ENCODE measurements at regions not wholly inside any gene's neighbourhood (a gene's known extent, or its start where the extent isn't known, plus 50 kb on each side); places are given as distances from the start of the nearest gene placed in this dataset.

DNA sequence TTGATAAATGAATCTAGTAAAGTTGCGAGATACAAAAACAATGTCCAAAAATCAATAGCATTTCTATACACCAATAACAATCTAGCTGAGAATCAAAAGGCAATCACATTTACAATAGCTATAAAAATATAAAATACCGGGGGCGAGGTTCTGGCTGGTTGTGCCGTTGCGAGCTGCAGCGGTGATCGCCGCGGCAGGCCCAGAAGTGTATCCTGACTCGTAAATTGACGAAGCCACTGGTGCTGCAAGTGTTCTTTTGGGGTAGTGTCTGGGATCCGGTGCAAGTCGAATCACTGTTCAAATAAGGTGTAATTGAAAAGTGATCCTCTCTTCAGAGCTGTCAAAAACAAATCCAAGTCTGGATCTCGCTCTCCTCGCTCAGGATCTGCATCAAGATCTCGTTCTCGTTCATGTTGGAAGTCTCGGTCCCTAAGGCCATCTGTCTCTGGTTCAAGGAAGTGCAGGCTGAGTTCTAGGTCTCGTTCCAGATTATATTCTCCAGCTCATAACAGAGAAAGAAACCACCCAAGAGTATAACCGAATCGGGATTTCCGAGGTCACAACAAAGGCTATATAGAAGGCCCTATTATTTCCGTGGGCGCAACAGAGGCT, 80.1 kb upstream of the STT3B start:
- no peak overlapping the region for H3K27ac ChIP-seq
- TF ChIP-seq, protein P1, sequence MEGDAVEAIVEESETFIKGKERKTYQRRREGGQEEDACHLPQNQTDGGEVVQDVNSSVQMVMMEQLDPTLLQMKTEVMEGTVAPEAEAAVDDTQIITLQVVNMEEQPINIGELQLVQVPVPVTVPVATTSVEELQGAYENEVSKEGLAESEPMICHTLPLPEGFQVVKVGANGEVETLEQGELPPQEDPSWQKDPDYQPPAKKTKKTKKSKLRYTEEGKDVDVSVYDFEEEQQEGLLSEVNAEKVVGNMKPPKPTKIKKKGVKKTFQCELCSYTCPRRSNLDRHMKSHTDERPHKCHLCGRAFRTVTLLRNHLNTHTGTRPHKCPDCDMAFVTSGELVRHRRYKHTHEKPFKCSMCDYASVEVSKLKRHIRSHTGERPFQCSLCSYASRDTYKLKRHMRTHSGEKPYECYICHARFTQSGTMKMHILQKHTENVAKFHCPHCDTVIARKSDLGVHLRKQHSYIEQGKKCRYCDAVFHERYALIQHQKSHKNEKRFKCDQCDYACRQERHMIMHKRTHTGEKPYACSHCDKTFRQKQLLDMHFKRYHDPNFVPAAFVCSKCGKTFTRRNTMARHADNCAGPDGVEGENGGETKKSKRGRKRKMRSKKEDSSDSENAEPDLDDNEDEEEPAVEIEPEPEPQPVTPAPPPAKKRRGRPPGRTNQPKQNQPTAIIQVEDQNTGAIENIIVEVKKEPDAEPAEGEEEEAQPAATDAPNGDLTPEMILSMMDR (conservative IDR thresholded peaks at IDR 0.05; ENCODE audit: low read depth): no peak
- DNase-seq (ENCODE audit: low spot score): no peak
- POLR2A ChIA-PET (ENCODE audit: low non-redundant PET): no interaction called here
- CTCF ChIA-PET: no interaction called here

DNA sequence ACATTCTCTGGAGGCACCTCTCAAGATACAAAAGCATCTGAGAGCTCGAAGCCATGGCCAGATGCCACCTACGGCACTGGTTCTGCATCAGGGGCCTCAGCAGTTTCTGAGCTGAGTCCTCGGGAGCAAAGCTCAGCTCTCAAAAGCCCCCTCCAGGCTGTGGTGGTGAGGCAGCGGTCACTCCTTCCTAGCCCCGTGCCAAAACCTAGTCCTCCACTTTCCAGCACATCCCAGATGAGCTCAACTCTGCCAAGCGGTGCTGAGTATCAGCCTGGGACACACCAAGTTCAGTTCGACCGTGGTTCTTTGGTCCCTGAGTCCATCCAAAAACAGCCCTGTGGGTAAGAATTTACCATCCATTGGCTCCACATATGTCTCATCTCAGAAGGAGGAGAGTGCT, 79.3 kb upstream of the STT3B start:
- TF ChIP-seq, protein P1 (conservative IDR thresholded peaks at IDR 0.05; ENCODE audit: low read depth): no peak
- ChIA-PET CTCF (no interaction called here), POLR2A (ENCODE audit: low non-redundant PET) (no interaction called here)
- no peak for DNase-seq (ENCODE audit: low spot score)
- H3K27ac ChIP-seq: no peak overlapping the region

DNA sequence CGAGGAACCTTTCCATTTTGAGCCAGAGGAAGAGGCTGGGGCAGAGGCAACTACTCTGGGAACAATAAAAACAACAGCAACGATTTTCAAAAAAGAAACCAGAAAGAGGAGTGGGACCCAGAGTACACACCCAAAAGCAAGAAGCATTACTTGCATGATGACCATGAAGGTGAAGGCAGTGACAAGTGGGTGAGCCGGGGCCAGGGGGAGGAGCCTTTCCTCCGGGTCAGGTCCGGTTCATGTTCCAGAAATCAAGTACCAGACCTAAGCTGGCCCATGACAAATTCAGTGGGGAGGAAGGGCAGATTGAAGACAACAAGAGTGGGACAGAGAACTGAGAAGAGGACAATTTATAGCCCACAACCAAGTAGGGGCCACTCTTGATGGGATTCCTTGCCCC, 77.2 kb upstream of the STT3B start:
- POLR2A ChIA-PET (ENCODE audit: low non-redundant PET): no interaction called here
- CTCF ChIA-PET: no interaction called here
- no peak for DNase-seq (ENCODE audit: low spot score)
- TF ChIP-seq, protein P1 (conservative IDR thresholded peaks at IDR 0.05; ENCODE audit: low read depth): no peak
- no peak overlapping the region for H3K27ac ChIP-seq

DNA sequence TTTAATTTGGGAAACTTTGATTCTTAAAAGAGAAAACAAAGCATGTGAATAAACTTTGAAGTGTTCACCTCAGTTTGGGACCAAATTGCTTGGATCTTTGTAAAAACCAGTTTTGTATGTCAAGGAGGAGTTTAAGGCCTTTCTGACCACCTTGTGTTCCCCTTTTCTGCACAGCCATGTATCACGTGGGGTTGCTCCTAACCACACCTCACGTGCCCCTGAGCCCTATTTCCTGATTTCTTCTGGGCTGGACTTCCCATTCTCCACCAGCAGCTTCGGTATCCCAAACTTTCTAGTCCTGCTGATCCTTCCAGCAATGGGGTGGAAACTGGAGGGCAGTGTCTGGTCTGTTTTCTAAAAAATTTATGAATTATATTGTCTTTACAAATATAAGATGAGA, 76.4 kb upstream of the STT3B start:
- POLR2A ChIA-PET (ENCODE audit: low non-redundant PET): no interaction called here
- TF ChIP-seq, protein P1 (conservative IDR thresholded peaks at IDR 0.05; ENCODE audit: low read depth): no peak

DNA sequence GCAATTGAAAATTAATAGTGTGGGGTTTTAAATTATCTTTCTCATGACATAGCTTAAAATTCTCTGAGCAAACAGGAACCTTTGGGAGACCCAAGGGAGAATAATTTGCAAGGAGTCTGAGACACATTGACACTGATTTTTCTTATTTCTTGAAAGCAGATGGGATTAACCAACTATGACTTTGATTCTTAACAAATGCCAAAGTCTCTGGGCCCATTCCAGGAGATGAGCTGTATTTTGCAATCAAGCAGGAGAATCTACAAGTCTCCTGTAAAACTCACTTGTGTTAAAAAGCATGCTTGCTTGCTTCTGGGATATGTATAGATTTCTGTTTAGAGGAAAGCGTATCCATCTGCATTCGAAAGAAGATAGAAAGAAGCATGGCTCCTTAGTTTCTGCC, 71.3 kb upstream of the STT3B start:
- H3K27ac ChIP-seq: no peak overlapping the region
- DNase-seq (ENCODE audit: low spot score): no peak
- CTCF ChIA-PET: no interaction called here
- POLR2A ChIA-PET (ENCODE audit: low non-redundant PET): no interaction called here
- TF ChIP-seq, protein P1 (conservative IDR thresholded peaks at IDR 0.05; ENCODE audit: low read depth): no peak

More for the DNA sequence above, 76.4 kb upstream of the STT3B start:
- no peak for DNase-seq (ENCODE audit: low spot score)
- H3K27ac ChIP-seq: no peak overlapping the region
- CTCF ChIA-PET: no interaction called here

DNA sequence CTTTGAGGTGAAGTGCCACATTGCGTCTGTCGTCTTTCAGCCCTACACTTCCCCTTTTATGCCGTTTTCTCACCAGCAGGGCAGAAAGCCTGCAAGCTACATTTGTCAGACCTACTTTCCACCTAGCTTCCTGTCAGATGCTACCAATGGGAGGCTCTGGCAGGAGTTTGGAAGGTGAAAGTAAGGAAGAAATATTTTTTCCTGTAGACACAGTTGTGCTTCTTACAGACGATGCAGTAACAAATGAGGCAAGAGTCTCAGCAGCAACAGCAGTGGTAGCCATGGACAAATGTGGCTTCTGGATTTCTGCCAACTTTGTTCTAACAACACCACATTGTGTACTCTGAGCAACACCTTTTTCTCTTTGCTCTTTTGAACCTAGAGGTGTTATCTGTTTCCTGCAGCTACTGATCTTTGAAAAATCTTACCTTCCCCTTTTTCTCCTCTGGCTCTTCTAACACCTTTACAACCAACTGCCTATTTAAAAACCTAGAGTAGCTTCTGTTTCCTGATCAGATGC, 70.6 kb upstream of the STT3B start:
- POLR2A ChIA-PET (ENCODE audit: low non-redundant PET): no interaction called here
- CTCF ChIA-PET: no interaction called here
- no peak overlapping the region for H3K27ac ChIP-seq
- DNase-seq (ENCODE audit: low spot score): no peak
- TF ChIP-seq, protein P1 (conservative IDR thresholded peaks at IDR 0.05; ENCODE audit: low read depth): no peak
